ENCODE measurements at regions not wholly inside any gene's neighbourhood (a gene's known extent, or its start where the extent isn't known, plus 50 kb on each side); places are given as distances from the start of the nearest gene placed in this dataset.

GRCh38 chr1:90319918-90320317 is 325.0 kb downstream of the ZNF326 start:
- H3K4ac ChIP-seq (ENCODE audit: low read depth, low read length) = no peak overlapping the region
- H3K23ac ChIP-seq (ENCODE audit: insufficient read length, low read depth, low read length) = no peak overlapping the region
- H3K4me3 Mint-ChIP-seq = no peak overlapping the region
- no peak overlapping the region for H4K5ac ChIP-seq (ENCODE audit: insufficient read length, low read depth, low read length)
- H4K20me1 ChIP-seq (ENCODE audit: control insufficient read depth, insufficient read depth, insufficient read length) = no peaks in the 10 kb centered on the region
- H3K18ac ChIP-seq (ENCODE audit: insufficient read length, low read depth, low read length) = no peak overlapping the region
- H2BK120ac ChIP-seq (ENCODE audit: low read depth, low read length, poor library complexity, severe bottlenecking) = no peak overlapping the region
- no peaks in the 10 kb centered on the region for H3K9me3 ChIP-seq (ENCODE audit: control insufficient read depth, low read depth, low read length)
- no peaks in the 10 kb centered on the region for H3K79me1 ChIP-seq (ENCODE audit: insufficient read depth, low read depth, low read length, poor library complexity, severe bottlenecking)
- no peak overlapping the region for H3T11ph ChIP-seq (ENCODE audit: low read length)
- H3K79me2 ChIP-seq (ENCODE audit: insufficient read depth, low read length) = no peaks in the 10 kb centered on the region
- no peaks in the 10 kb centered on the region for H3K36me3 Mint-ChIP-seq (ENCODE audit: insufficient read depth in 1 of 3, low read depth in 3 of 3)
- H2BK12ac ChIP-seq (ENCODE audit: insufficient read length, low read depth, low read length) = no peak overlapping the region
- H3K14ac ChIP-seq (ENCODE audit: insufficient read depth, low read length) = no peak overlapping the region
- no peak overlapping the region for H2BK20ac ChIP-seq (ENCODE audit: low read depth, low read length, poor library complexity, severe bottlenecking)
- H3K27ac Mint-ChIP-seq = no peak overlapping the region
- no peak overlapping the region for H3K27ac ChIP-seq (ENCODE audit: insufficient read length, low read depth, low read length)
- H2BK5ac ChIP-seq (ENCODE audit: insufficient read length, low read length) = no peak overlapping the region
- no peak overlapping the region for H4K8ac ChIP-seq (replicated peaks; ENCODE audit: insufficient read length, low read depth, low read length)
- no peaks in the 10 kb centered on the region for H3K27me3 Mint-ChIP-seq (ENCODE audit: low read depth)
- DNase-seq = no peak
- no peak overlapping the region for H2AK5ac ChIP-seq (ENCODE audit: insufficient read length, low read length)
- H3K23me2 ChIP-seq (ENCODE audit: insufficient read length, low read depth, low read length, poor library complexity, severe bottlenecking) = no peaks in the 10 kb centered on the region
- no peaks in the 10 kb centered on the region for H3K4me1 Mint-ChIP-seq
- no peaks in the 10 kb centered on the region for H3K27me3 ChIP-seq (ENCODE audit: insufficient read depth, low read length)
- H3K4me1 ChIP-seq (ENCODE audit: insufficient read depth, low read length) = no peaks in the 10 kb centered on the region
- H2AFZ ChIP-seq (ENCODE audit: low read length) = no peak overlapping the region
- H2BK15ac ChIP-seq (ENCODE audit: low read depth, low read length) = no peak overlapping the region
- H4K91ac ChIP-seq (ENCODE audit: insufficient read length, low read depth, low read length) = no peak overlapping the region
- H3K56ac ChIP-seq (ENCODE audit: insufficient read length, low read depth, low read length) = no peak overlapping the region
- no peak overlapping the region for H3K4me2 ChIP-seq (ENCODE audit: insufficient read depth, insufficient read length, low read length)
- no CpG with 5 or more reads among the region's 1 CpG for WGBS (ENCODE audit: extremely low coverage, insufficient read length, low lambda C conversion rate)
- TF ChIP-seq, protein P1, sequence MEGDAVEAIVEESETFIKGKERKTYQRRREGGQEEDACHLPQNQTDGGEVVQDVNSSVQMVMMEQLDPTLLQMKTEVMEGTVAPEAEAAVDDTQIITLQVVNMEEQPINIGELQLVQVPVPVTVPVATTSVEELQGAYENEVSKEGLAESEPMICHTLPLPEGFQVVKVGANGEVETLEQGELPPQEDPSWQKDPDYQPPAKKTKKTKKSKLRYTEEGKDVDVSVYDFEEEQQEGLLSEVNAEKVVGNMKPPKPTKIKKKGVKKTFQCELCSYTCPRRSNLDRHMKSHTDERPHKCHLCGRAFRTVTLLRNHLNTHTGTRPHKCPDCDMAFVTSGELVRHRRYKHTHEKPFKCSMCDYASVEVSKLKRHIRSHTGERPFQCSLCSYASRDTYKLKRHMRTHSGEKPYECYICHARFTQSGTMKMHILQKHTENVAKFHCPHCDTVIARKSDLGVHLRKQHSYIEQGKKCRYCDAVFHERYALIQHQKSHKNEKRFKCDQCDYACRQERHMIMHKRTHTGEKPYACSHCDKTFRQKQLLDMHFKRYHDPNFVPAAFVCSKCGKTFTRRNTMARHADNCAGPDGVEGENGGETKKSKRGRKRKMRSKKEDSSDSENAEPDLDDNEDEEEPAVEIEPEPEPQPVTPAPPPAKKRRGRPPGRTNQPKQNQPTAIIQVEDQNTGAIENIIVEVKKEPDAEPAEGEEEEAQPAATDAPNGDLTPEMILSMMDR (conservative IDR thresholded peaks at IDR 0.05) = no peak
- H3K9ac ChIP-seq (ENCODE audit: extremely low read depth, insufficient read length, low read length) = no peak overlapping the region
- no peaks in the 10 kb centered on the region for H3K9me3 Mint-ChIP-seq
